Esophagus squamous epithelium (tissue), 5 donors: ENCODE measurements at regions not wholly inside any gene's neighbourhood (a gene's known extent, or its start where the extent isn't known, plus 50 kb on each side); places are given as distances from the start of the nearest gene placed in this dataset.

Source experiments
- DNase-seq: peaks from one replicate; lab custom pipeline; 2025; lab: John Stamatoyannopoulos, UW
- H3K27ac ChIP-seq, 4 donors: fragments of 200-600 bp; sonication (generic); one replicate each; pipeline ENCODE4 v1.5.1; 2016 to 2019; ENCODE audit warnings: mild to moderate bottlenecking in 1 of 4
- H3K27me3 ChIP-seq, 4 donors: fragments of 200-600 bp; sonication (generic); 1 replicate in 3 of 4; 2 replicates in 1 of 4; pipeline versions ENCODE4 v1.5.1 to v1.6.0; 2017 to 2021; ENCODE audit warnings: antibody characterized with exemption in 1 of 4
- H3K36me3 ChIP-seq, 3 donors: fragments of 200-600 bp; sonication (generic); one replicate each; pipeline ENCODE4 v1.5.1; 2016 to 2019
- H3K4me1 ChIP-seq, 3 donors: fragments of 200-600 bp; sonication (generic); one replicate each; pipeline ENCODE4 v1.5.1; 2017 to 2019
- H3K4me3 ChIP-seq, 4 donors: fragments of 200-600 bp; sonication (generic); 1 replicate in 3 of 4; 2 replicates in 1 of 4; pipeline ENCODE4 v1.5.1; 2016 to 2019; ENCODE audit warnings: mild to moderate bottlenecking in 2 of 4, moderate library complexity in 1 of 4
- H3K9me3 ChIP-seq, 3 donors: fragments of 200-600 bp; sonication (generic); one replicate each; pipeline ENCODE4 v1.5.1; 2016 to 2019
- CTCF ChIP-seq, 6 experiments: fragments of 450-650 bp in 4 of 6; fragments of 200-600 bp in 2 of 6; sonication (generic) in 2 of 6; IDR thresholded peaks; one replicate each; pipeline ENCODE4 v1.5.1; 2016 to 2019; ENCODE audit warnings: antibody characterized with exemption in 6 of 6, mild to moderate bottlenecking in 4 of 6, moderate library complexity in 4 of 6
- POLR2A ChIP-seq, 4 donors: fragments of 450-650 bp; IDR thresholded peaks; one replicate each; pipeline ENCODE4 v1.6.1; 2017; ENCODE audit warnings: antibody characterized with exemption in 4 of 4, mild to moderate bottlenecking in 4 of 4, moderate library complexity in 3 of 4
- WGBS, 2 donors: methylation state at CpG; one replicate each; pipeline ENCODE4 v1.1.5; 2018; 5-methylcytosine and 5-hydroxymethylcytosine counted together
- intact Hi-C: fragments of 100-400 bp; cut with DNase I; formaldehyde crosslinking; loops from one replicate; pipeline ENCODE4 v1.15.0; 2022
- donor health status: DM: yes; HTN: yes; CAD: no.

GRCh38 chr1:60413091-60413490, 339.5 kb upstream of the C1orf87 start:
- no peaks in the 10 kb centered on the region for H3K27me3 ChIP-seq
- intact Hi-C loops = no loop called here
- H3K27ac ChIP-seq = no peak overlapping the region
- 15 to 38% methylated on average over 1 of the region's 1 CpG for WGBS, 2 donors
- no peaks in the 10 kb centered on the region for H3K9me3 ChIP-seq
- no peaks in the 10 kb centered on the region for H3K36me3 ChIP-seq
- no peak for DNase-seq
- H3K4me1 ChIP-seq = no peaks in the 10 kb centered on the region
- no peak for TF ChIP-seq POLR2A (IDR thresholded peaks at IDR 0.05)
- no peak for TF ChIP-seq CTCF (IDR thresholded peaks at IDR 0.05)
- no peak overlapping the region for H3K4me3 ChIP-seq

- intact Hi-C loops = no loop called here
- Histone ChIP-seq H3K27me3 (no peaks in the 10 kb centered on the region), H3K27ac (no peak overlapping the region), H3K4me3 (no peak overlapping the region), H3K36me3 (no peaks in the 10 kb centered on the region), H3K9me3 (no peaks in the 10 kb centered on the region), H3K4me1 (no peaks in the 10 kb centered on the region)
- DNase-seq = no peak
- 30 to 47% methylated on average over 2 of the region's 2 CpGs for WGBS, 2 donors
- no peak for TF ChIP-seq POLR2A (IDR thresholded peaks at IDR 0.05)
- TF ChIP-seq CTCF (IDR thresholded peaks at IDR 0.05) = no peak
Observed at GRCh38 chr1:60411591-60411990, 338.0 kb upstream of the C1orf87 start.

GRCh38 chr1:60402816-60403215, 329.2 kb upstream of the C1orf87 start:
- Histone ChIP-seq H3K27ac (no peak overlapping the region), H3K4me3 (no peak overlapping the region), H3K27me3 (no peaks in the 10 kb centered on the region), H3K9me3 (no peaks in the 10 kb centered on the region), H3K36me3 (no peaks in the 10 kb centered on the region), H3K4me1 (no peaks in the 10 kb centered on the region)
- TF ChIP-seq CTCF (IDR thresholded peaks at IDR 0.05) = no peak
- intact Hi-C loops = no loop called here
- no peak for DNase-seq
- WGBS, 2 donors = 25 to 63% methylated on average over 4 of the region's 4 CpGs

- H3K27ac ChIP-seq = no peak overlapping the region
- H3K9me3 ChIP-seq = no peaks in the 10 kb centered on the region
- TF ChIP-seq POLR2A (IDR thresholded peaks at IDR 0.05) (no peak), CTCF (IDR thresholded peaks at IDR 0.05) (no peak)
- H3K27me3 ChIP-seq = no peaks in the 10 kb centered on the region
- no peak for DNase-seq
- no peak overlapping the region for H3K4me3 ChIP-seq
- no peaks in the 10 kb centered on the region for H3K4me1 ChIP-seq
- no peaks in the 10 kb centered on the region for H3K36me3 ChIP-seq
- intact Hi-C loops = no loop called here
- WGBS, 2 donors = 62 to 92% methylated on average over 3 of the region's 3 CpGs
Observed at GRCh38 chr1:60402216-60402615, 328.6 kb upstream of the C1orf87 start.

- no peaks in the 10 kb centered on the region for H3K4me1 ChIP-seq
- no peaks in the 10 kb centered on the region for H3K9me3 ChIP-seq
- no peak overlapping the region for H3K27ac ChIP-seq
- intact Hi-C loops = no loop called here
- WGBS, 2 donors = 50 to 61% methylated on average over 3 of the region's 3 CpGs
- DNase-seq = no peak
- TF ChIP-seq CTCF (IDR thresholded peaks at IDR 0.05) = no peak
- TF ChIP-seq POLR2A (IDR thresholded peaks at IDR 0.05) = no peak
- no peak overlapping the region for H3K4me3 ChIP-seq
- H3K36me3 ChIP-seq = no peaks in the 10 kb centered on the region
- H3K27me3 ChIP-seq = no peaks in the 10 kb centered on the region
Observed at GRCh38 chr1:60394436-60394835, 320.9 kb upstream of the C1orf87 start.
